ENCODE measurements at regions not wholly inside any gene's neighbourhood (a gene's known extent, or its start where the extent isn't known, plus 50 kb on each side); places are given as distances from the start of the nearest gene placed in this dataset.

DNA sequence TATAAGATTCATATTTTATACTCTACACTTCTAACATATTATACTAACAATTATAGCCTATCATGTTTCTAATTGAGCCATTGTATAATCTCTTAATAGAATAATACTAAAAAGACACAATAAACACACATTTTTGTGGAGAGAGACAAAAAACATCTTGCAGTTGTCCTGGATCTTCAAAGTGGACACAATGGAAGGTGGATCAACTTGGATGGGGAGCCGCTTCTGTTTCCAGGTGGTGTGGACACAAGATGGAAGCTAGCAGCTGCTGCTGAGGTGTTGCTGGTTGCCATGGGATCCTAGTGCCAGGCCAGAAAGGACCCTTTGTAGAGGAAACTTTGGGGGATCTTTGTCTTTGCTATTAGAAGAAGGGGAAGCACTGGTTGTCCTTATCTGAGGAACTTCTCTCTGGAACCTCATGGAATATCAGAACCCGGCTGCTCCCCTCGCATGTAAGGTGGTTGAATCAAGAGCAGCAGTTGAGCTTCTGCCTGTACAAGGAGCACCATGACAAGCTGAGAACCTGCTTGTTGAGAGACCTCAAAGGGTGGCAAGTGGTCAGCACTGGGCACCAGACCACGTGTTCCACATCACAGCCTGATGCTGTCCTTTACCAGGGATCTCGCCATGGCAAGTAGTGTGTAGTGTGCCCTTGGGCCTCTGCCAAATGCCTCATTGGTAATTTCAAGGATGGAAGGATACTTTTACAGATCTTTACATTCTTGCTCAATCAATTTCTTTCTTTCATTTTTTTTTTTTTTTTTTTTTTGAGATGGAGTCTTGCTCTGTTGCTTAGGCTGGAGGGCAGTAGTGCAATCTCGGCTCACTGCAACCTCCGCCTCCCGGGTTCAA is 232.2 kb downstream of the MYCN start:
- TF ChIP-seq ZNF2 (tag by site-specific recombination; IDR thresholded peaks at IDR 0.05) = no peak
- TF ChIP-seq, protein P1, sequence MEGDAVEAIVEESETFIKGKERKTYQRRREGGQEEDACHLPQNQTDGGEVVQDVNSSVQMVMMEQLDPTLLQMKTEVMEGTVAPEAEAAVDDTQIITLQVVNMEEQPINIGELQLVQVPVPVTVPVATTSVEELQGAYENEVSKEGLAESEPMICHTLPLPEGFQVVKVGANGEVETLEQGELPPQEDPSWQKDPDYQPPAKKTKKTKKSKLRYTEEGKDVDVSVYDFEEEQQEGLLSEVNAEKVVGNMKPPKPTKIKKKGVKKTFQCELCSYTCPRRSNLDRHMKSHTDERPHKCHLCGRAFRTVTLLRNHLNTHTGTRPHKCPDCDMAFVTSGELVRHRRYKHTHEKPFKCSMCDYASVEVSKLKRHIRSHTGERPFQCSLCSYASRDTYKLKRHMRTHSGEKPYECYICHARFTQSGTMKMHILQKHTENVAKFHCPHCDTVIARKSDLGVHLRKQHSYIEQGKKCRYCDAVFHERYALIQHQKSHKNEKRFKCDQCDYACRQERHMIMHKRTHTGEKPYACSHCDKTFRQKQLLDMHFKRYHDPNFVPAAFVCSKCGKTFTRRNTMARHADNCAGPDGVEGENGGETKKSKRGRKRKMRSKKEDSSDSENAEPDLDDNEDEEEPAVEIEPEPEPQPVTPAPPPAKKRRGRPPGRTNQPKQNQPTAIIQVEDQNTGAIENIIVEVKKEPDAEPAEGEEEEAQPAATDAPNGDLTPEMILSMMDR (tag by site-specific recombination; IDR thresholded peaks at IDR 0.05) = no peak
- TF ChIP-seq, protein P2, sequence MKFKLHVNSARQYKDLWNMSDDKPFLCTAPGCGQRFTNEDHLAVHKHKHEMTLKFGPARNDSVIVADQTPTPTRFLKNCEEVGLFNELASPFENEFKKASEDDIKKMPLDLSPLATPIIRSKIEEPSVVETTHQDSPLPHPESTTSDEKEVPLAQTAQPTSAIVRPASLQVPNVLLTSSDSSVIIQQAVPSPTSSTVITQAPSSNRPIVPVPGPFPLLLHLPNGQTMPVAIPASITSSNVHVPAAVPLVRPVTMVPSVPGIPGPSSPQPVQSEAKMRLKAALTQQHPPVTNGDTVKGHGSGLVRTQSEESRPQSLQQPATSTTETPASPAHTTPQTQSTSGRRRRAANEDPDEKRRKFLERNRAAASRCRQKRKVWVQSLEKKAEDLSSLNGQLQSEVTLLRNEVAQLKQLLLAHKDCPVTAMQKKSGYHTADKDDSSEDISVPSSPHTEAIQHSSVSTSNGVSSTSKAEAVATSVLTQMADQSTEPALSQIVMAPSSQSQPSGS (tag by site-specific recombination; IDR thresholded peaks at IDR 0.05; ENCODE audit: low read depth) = no peak
- TF ChIP-seq, protein P3, sequence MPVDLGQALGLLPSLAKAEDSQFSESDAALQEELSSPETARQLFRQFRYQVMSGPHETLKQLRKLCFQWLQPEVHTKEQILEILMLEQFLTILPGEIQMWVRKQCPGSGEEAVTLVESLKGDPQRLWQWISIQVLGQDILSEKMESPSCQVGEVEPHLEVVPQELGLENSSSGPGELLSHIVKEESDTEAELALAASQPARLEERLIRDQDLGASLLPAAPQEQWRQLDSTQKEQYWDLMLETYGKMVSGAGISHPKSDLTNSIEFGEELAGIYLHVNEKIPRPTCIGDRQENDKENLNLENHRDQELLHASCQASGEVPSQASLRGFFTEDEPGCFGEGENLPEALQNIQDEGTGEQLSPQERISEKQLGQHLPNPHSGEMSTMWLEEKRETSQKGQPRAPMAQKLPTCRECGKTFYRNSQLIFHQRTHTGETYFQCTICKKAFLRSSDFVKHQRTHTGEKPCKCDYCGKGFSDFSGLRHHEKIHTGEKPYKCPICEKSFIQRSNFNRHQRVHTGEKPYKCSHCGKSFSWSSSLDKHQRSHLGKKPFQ (tag by site-specific recombination; IDR thresholded peaks at IDR 0.05) = no peak
- TF ChIP-seq ZNF24 (tag by site-specific recombination; IDR thresholded peaks at IDR 0.05) = no peak
- no peak for TF ChIP-seq ZNF776 (tag by site-specific recombination; IDR thresholded peaks at IDR 0.05; ENCODE audit: borderline replicate concordance)
- TF ChIP-seq, protein P4, sequence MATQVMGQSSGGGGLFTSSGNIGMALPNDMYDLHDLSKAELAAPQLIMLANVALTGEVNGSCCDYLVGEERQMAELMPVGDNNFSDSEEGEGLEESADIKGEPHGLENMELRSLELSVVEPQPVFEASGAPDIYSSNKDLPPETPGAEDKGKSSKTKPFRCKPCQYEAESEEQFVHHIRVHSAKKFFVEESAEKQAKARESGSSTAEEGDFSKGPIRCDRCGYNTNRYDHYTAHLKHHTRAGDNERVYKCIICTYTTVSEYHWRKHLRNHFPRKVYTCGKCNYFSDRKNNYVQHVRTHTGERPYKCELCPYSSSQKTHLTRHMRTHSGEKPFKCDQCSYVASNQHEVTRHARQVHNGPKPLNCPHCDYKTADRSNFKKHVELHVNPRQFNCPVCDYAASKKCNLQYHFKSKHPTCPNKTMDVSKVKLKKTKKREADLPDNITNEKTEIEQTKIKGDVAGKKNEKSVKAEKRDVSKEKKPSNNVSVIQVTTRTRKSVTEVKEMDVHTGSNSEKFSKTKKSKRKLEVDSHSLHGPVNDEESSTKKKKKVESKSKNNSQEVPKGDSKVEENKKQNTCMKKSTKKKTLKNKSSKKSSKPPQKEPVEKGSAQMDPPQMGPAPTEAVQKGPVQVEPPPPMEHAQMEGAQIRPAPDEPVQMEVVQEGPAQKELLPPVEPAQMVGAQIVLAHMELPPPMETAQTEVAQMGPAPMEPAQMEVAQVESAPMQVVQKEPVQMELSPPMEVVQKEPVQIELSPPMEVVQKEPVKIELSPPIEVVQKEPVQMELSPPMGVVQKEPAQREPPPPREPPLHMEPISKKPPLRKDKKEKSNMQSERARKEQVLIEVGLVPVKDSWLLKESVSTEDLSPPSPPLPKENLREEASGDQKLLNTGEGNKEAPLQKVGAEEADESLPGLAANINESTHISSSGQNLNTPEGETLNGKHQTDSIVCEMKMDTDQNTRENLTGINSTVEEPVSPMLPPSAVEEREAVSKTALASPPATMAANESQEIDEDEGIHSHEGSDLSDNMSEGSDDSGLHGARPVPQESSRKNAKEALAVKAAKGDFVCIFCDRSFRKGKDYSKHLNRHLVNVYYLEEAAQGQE (tag by site-specific recombination; IDR thresholded peaks at IDR 0.05) = no peak
- TF ChIP-seq SP2 (tag by site-specific recombination; IDR thresholded peaks at IDR 0.05) = no peak
